Right lobe of liver (tissue), 6 donors: ENCODE measurements at regions not wholly inside any gene's neighbourhood (a gene's known extent, or its start where the extent isn't known, plus 50 kb on each side); places are given as distances from the start of the nearest gene placed in this dataset.

Experiments used
- ATAC-seq, 4 donors: fragments of 200-7000 bp; cut with Tn5 transposase; one replicate each; pipeline ENCODE4 v1.9.1; 2020; ENCODE audit warnings: mild to moderate bottlenecking in 4 of 4, moderate library complexity in 4 of 4
- DNase-seq, 3 donors: peaks; one replicate each; pipeline ENCODE4 v3.0.0-alpha.2; 2020
- H3K27ac ChIP-seq, 3 donors: fragments of 200-600 bp; one replicate each; pipeline ENCODE4 v1.8.0; 2022
- H3K27me3 ChIP-seq, 2 donors: fragments of 200-600 bp; one replicate each; pipeline ENCODE4 v1.8.0; 2022
- H3K36me3 ChIP-seq, 4 donors: fragments of 200-600 bp; sonication (generic) in 1 of 4; one replicate each; pipeline versions ENCODE4 v1.5.1 to v1.8.0; 2017 to 2022; ENCODE audit warnings: control low read depth in 1 of 4
- H3K4me1 ChIP-seq, 4 donors: fragments of 200-600 bp; sonication (generic) in 1 of 4; one replicate each; pipeline versions ENCODE4 v1.5.1 to v1.8.0; 2017 to 2022; ENCODE audit warnings: control low read depth in 1 of 4
- H3K4me3 ChIP-seq, 3 donors: fragments of 200-600 bp; one replicate each; pipeline ENCODE4 v1.8.0; 2022
- H3K9me3 ChIP-seq, 4 donors: fragments of 200-600 bp; sonication (generic) in 1 of 4; one replicate each; pipeline versions ENCODE4 v1.5.1 to v1.8.0; 2017 to 2022; ENCODE audit warnings: control low read depth in 1 of 4
- CTCF ChIP-seq, 4 donors: fragments of 200-600 bp in 3 of 4; fragments of 450-650 bp in 1 of 4; IDR thresholded peaks; one replicate each; pipeline versions ENCODE4 v1.5.1 to v1.8.0; 2016 to 2022; ENCODE audit warnings: antibody characterized with exemption in 4 of 4, mild to moderate bottlenecking in 2 of 4
- POLR2A ChIP-seq: fragments of 450-650 bp; IDR thresholded peaks from one replicate; pipeline ENCODE4 v1.6.1; 2017; ENCODE audit warnings: antibody characterized with exemption, mild to moderate bottlenecking
- WGBS: methylation state at CpG from one replicate; pipeline ENCODE4 v1.1.6; 2018; ENCODE audit warnings: low coverage, low lambda C conversion rate; ENCODE audit not compliant: insufficient coverage; ENCODE audit errors: missing lambda C conversion rate; 5-methylcytosine and 5-hydroxymethylcytosine counted together
- intact Hi-C, 2 donors: fragments of 100-400 bp; cut with DNase I; formaldehyde crosslinking; loops; one replicate each; pipeline versions ENCODE4 v1.11.2 to v1.14.1; 2022
- donor health status: DM: no; HTN: yes; CAD: no.
- donor health status: DM: no; HTN: no; CAD: no.
- donor health status: DM: no; HTN: no; CAD: no.
- donor health status: DM: no; HTN: yes; CAD: no.
- donor health status: DM: no; HTN: yes; CAD: no.

- WGBS: 12% methylated on average over 15 of the region's 15 CpGs
- TF ChIP-seq CTCF (IDR thresholded peaks at IDR 0.05): peak; percentile 32 to 68 (median 45)
- TF ChIP-seq POLR2A: no peak
- DNase-seq (peak in 2 of 3 donors; percentile 43 to 70), ATAC-seq (peak; percentile 71 to 85 (median 78))
- no peak overlapping the region for H3K27ac ChIP-seq
- no peaks in the 10 kb centered on the region for H3K27me3 ChIP-seq
- intact Hi-C loops: no loop called here
- no peak overlapping the region for H3K4me3 ChIP-seq
- no peaks in the 10 kb centered on the region for H3K36me3 ChIP-seq
- no peaks in the 10 kb centered on the region for H3K9me3 ChIP-seq
- H3K4me1 ChIP-seq: no peaks in the 10 kb centered on the region
Observed at GRCh38 chr9:85425153-85425611, 316.6 kb downstream of the AGTPBP1 start.

GRCh38 chr9:85423422-85423821 lies 318.3 kb downstream of the AGTPBP1 start:
- Histone ChIP-seq H3K4me3 (no peak overlapping the region), H3K27ac (no peak overlapping the region), H3K4me1 (no peaks in the 10 kb centered on the region), H3K27me3 (no peaks in the 10 kb centered on the region), H3K36me3 (no peaks in the 10 kb centered on the region), H3K9me3 (no peaks in the 10 kb centered on the region)
- intact Hi-C loops: no loop called here
- ATAC-seq: no peak
- WGBS: 80% methylated on average over 1 of the region's 1 CpG
- TF ChIP-seq CTCF (IDR thresholded peaks at IDR 0.05) (no peak), POLR2A (no peak)
- DNase-seq: no peak

GRCh38 chr9:85421641-85422040 lies 320.1 kb downstream of the AGTPBP1 start:
- no peaks in the 10 kb centered on the region for H3K36me3 ChIP-seq
- WGBS: 78% methylated on average over 5 of the region's 5 CpGs
- DNase-seq (no peak), ATAC-seq (no peak)
- H3K27ac ChIP-seq: no peak overlapping the region
- no peak overlapping the region for H3K4me3 ChIP-seq
- H3K4me1 ChIP-seq: no peaks in the 10 kb centered on the region
- no peaks in the 10 kb centered on the region for H3K27me3 ChIP-seq
- intact Hi-C loops: no loop called here
- no peak for TF ChIP-seq POLR2A
- TF ChIP-seq CTCF (IDR thresholded peaks at IDR 0.05): no peak
- no peaks in the 10 kb centered on the region for H3K9me3 ChIP-seq

GRCh38 chr9:85420750-85421149 lies 321.0 kb downstream of the AGTPBP1 start:
- Histone ChIP-seq H3K9me3 (no peaks in the 10 kb centered on the region), H3K27me3 (no peaks in the 10 kb centered on the region), H3K4me3 (no peak overlapping the region), H3K27ac (no peak overlapping the region), H3K36me3 (no peaks in the 10 kb centered on the region), H3K4me1 (no peaks in the 10 kb centered on the region)
- ATAC-seq: no peak
- no peak for DNase-seq
- WGBS: 40% methylated on average over 4 of the region's 4 CpGs
- intact Hi-C loops: no loop called here
- TF ChIP-seq CTCF (IDR thresholded peaks at IDR 0.05) (no peak), POLR2A (no peak)

- DNase-seq (no peak), ATAC-seq (no peak)
- H3K27ac ChIP-seq: no peak overlapping the region
- WGBS: 39% methylated on average over 3 of the region's 3 CpGs
- no peak for TF ChIP-seq CTCF (IDR thresholded peaks at IDR 0.05)
- TF ChIP-seq POLR2A: no peak
- no peaks in the 10 kb centered on the region for H3K4me1 ChIP-seq
- H3K27me3 ChIP-seq: no peaks in the 10 kb centered on the region
- intact Hi-C loops: no loop called here
- no peaks in the 10 kb centered on the region for H3K36me3 ChIP-seq
- no peaks in the 10 kb centered on the region for H3K9me3 ChIP-seq
- no peak overlapping the region for H3K4me3 ChIP-seq
Observed at GRCh38 chr9:85417674-85418073, 324.1 kb downstream of the AGTPBP1 start.
